ENCODE measurements at regions not wholly inside any gene's neighbourhood (a gene's known extent, or its start where the extent isn't known, plus 50 kb on each side); places are given as distances from the start of the nearest gene placed in this dataset.

DNA sequence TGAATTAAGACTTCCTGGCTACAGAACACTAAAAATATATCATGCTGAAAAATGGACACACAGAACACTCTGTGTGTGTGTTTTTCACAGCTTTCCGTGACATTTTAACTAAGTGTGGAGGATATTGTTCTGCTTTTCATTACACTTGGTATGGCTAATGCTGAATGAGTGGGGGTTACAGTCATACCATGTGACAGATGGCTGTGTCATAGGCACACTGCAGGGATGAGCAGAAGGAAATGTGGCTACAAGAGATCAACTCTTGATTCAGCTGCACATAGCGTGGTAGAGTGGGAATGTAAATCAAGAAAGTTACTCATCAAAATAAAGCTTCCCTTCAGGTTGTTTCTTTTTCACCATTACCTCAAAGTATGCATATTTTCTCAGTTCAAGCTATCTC, 669.8 kb downstream of the IQCM start:
- Histone ChIP-seq H3K79me2 (ENCODE audit: insufficient read depth, low read length) (no peaks in the 10 kb centered on the region), H3K27me3 (ENCODE audit: control insufficient read depth in 1 of 2, insufficient read depth in 2 of 2, low read length in 2 of 2) (no peaks in the 10 kb centered on the region; a peak in 1 of 5 replicates), H3K9me3 (ENCODE audit: low read length) (peaks cover 35% of the 10 kb centered on the region), H3K4me2 (ENCODE audit: low read depth, low read length) (no peak overlapping the region), H3K4me3 (replicated peaks in 1 of 3; ENCODE audit: insufficient read depth in 1 of 3, low read depth in 2 of 3, low read length in 3 of 3) (no peak overlapping the region), H3K36me3 (replicated peaks in 1 of 2; ENCODE audit: control insufficient read depth in 1 of 2, insufficient read depth in 2 of 2, low read length in 2 of 2) (no peaks in the 10 kb centered on the region), H3K27ac (ENCODE audit: extremely low read length, insufficient read depth, low read length) (no peak overlapping the region), H2AFZ (ENCODE audit: low read length) (no peak overlapping the region), H3K9ac (ENCODE audit: insufficient read depth, low read depth, low read length) (no peak overlapping the region), H4K20me1 (ENCODE audit: insufficient read depth, low read length) (no peaks in the 10 kb centered on the region), H3K4me1 (ENCODE audit: insufficient read depth, low read length) (no peaks in the 10 kb centered on the region)
- no TSS peak for BruUV-seq (replicated peaks)
- no peak for TF ChIP-seq RFX5 (IDR thresholded peaks at IDR 0.05; ENCODE audit: low read depth, low read length)
- TF ChIP-seq ZNF180 (CRISPR knock-in tag; IDR thresholded peaks at IDR 0.05; ENCODE audit: borderline replicate concordance, low read depth): no peak
- TF ChIP-seq ZNF335 (CRISPR knock-in tag; IDR thresholded peaks at IDR 0.05): no peak
- TF ChIP-seq EP300 (IDR thresholded peaks at IDR 0.05; ENCODE audit: low read depth in 2 of 2, low read length in 2 of 2): no peak
- no peak for TF ChIP-seq EP300 (CRISPR knock-in tag; IDR thresholded peaks at IDR 0.05; ENCODE audit: borderline replicate concordance)
- no peak for TF ChIP-seq YEATS2 (CRISPR knock-in tag; IDR thresholded peaks at IDR 0.05; ENCODE audit: borderline replicate concordance)
- intact Hi-C loops (cut with micrococcal nuclease; ENCODE audit: unreplicated experiment): no loop called here
- DNase-seq (ENCODE audit: low spot score) (no peak), FAIRE-seq (no peak), ATAC-seq (no peak)
- in situ Hi-C loops (cut with HindIII; ENCODE audit: extremely low pct_ligation_motif_present, low pct_unique_long_range_greater_than_20kb): no loop called here
- ChIA-PET CTCF (ENCODE audit: low intra/inter-chr PET ratio, low total read pairs) (no interaction called here), POLR2A (no interaction called here)
- WGBS (ENCODE audit: low lambda C conversion rate): 4% methylated on average over 2 of the region's 2 CpGs

DNA sequence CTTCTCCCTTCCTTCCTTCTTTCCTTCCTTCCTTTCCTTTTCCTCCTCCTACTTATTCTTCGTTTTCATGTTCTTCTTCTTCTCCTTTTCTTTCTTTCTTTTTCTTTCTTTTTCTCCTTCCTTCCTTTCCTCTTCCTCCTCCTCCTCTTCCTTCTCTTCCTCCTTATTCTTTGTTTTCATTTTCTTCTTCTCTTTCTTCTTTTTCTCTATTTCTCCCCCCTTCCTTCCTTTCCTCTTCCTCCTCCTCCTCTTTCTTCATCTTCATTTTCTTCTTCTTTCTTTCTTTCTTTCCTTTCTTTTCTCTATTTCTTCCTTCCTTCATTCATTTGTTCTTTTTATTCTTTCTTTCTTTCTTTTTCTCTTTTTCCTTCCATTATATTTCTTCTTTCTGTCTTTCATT, 671.6 kb downstream of the IQCM start:
- H3K4me2 ChIP-seq (ENCODE audit: low read depth, low read length): no peak overlapping the region
- no peaks in the 10 kb centered on the region for H3K79me2 ChIP-seq (ENCODE audit: insufficient read depth, low read length)
- no peak overlapping the region for H2AFZ ChIP-seq (ENCODE audit: low read length)
- H3K27me3 ChIP-seq (ENCODE audit: control insufficient read depth in 1 of 2, insufficient read depth in 2 of 2, low read length in 2 of 2): no peaks in the 10 kb centered on the region; a peak in 1 of 5 replicates
- H3K36me3 ChIP-seq (replicated peaks in 1 of 2; ENCODE audit: control insufficient read depth in 1 of 2, insufficient read depth in 2 of 2, low read length in 2 of 2): no peaks in the 10 kb centered on the region
- ChIA-PET POLR2A (no interaction called here), CTCF (ENCODE audit: low intra/inter-chr PET ratio, low total read pairs) (no interaction called here)
- no peaks in the 10 kb centered on the region for H3K4me1 ChIP-seq (ENCODE audit: insufficient read depth, low read length)
- H3K27ac ChIP-seq (ENCODE audit: extremely low read length, insufficient read depth, low read length): no peak overlapping the region
- no TSS peak for BruUV-seq (replicated peaks)
- FAIRE-seq: no peak
- H3K9ac ChIP-seq (ENCODE audit: insufficient read depth, low read depth, low read length): no peak overlapping the region
- WGBS (ENCODE audit: low lambda C conversion rate): 0% methylated on average over 1 of the region's 1 CpG
- peaks cover 35% of the 10 kb centered on the region for H3K9me3 ChIP-seq (ENCODE audit: low read length)
- DNase-seq (ENCODE audit: low spot score): no peak
- intact Hi-C loops (cut with micrococcal nuclease; ENCODE audit: unreplicated experiment) (no loop called here), in situ Hi-C loops (cut with HindIII; ENCODE audit: extremely low pct_ligation_motif_present, low pct_unique_long_range_greater_than_20kb) (no loop called here)
- H4K20me1 ChIP-seq (ENCODE audit: insufficient read depth, low read length): no peaks in the 10 kb centered on the region
- H3K4me3 ChIP-seq (replicated peaks in 1 of 3; ENCODE audit: insufficient read depth in 1 of 3, low read depth in 2 of 3, low read length in 3 of 3): no peak overlapping the region
- ATAC-seq: no peak
- no peak for TF ChIP-seq ZNF12 (CRISPR knock-in tag; IDR thresholded peaks at IDR 0.05)
- TF ChIP-seq, protein P1, sequence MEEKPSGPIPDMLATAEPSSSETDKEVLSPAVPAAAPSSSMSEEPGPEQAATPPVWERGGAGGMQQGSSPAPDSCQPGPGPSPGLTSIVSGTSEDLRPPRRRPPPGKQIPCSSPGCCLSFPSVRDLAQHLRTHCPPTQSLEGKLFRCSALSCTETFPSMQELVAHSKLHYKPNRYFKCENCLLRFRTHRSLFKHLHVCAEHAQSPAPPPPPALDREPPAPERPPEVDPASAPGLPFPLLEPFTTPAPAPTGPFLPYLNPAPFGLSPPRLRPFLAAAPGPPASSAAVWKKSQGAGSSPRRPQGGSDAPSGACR (CRISPR knock-in tag; IDR thresholded peaks at IDR 0.05): no peak
- TF ChIP-seq SMAD9 (CRISPR knock-in tag; IDR thresholded peaks at IDR 0.05): no peak
- TF ChIP-seq, protein P2, sequence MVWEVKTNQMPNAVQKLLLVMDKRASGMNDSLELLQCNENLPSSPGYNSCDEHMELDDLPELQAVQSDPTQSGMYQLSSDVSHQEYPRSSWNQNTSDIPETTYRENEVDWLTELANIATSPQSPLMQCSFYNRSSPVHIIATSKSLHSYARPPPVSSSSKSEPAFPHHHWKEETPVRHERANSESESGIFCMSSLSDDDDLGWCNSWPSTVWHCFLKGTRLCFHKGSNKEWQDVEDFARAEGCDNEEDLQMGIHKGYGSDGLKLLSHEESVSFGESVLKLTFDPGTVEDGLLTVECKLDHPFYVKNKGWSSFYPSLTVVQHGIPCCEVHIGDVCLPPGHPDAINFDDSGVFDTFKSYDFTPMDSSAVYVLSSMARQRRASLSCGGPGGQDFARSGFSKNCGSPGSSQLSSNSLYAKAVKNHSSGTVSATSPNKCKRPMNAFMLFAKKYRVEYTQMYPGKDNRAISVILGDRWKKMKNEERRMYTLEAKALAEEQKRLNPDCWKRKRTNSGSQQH (CRISPR knock-in tag; IDR thresholded peaks at IDR 0.05; ENCODE audit: low read depth): no peak
- TF ChIP-seq ETV6 (CRISPR knock-in tag; conservative IDR thresholded peaks at IDR 0.05): no peak
- TF ChIP-seq, protein P3, sequence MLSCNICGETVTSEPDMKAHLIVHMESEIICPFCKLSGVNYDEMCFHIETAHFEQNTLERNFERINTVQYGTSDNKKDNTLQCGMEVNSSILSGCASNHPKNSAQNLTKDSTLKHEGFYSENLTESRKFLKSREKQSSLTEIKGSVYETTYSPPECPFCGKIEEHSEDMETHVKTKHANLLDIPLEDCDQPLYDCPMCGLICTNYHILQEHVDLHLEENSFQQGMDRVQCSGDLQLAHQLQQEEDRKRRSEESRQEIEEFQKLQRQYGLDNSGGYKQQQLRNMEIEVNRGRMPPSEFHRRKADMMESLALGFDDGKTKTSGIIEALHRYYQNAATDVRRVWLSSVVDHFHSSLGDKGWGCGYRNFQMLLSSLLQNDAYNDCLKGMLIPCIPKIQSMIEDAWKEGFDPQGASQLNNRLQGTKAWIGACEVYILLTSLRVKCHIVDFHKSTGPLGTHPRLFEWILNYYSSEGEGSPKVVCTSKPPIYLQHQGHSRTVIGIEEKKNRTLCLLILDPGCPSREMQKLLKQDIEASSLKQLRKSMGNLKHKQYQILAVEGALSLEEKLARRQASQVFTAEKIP (CRISPR knock-in tag; IDR thresholded peaks at IDR 0.05; ENCODE audit: borderline replicate concordance): no peak
- no peak for TF ChIP-seq MTA1 (CRISPR knock-in tag; IDR thresholded peaks at IDR 0.05; ENCODE audit: borderline replicate concordance)
- no peak for TF ChIP-seq PHB2 (IDR thresholded peaks at IDR 0.05; ENCODE audit: partially characterized antibody)
- no peak for TF ChIP-seq SP4 (CRISPR knock-in tag; IDR thresholded peaks at IDR 0.05)

All from HepG2 (cell line).